SK-N-SH (cell line): ENCODE measurements at regions not wholly inside any gene's neighbourhood (a gene's known extent, or its start where the extent isn't known, plus 50 kb on each side); places are given as distances from the start of the nearest gene placed in this dataset.

ENCODE experiments used
- CTCF ChIA-PET: fragments of 300-600, 350-600 bp; formaldehyde crosslinking; extraction: SDS; loops from one replicate; lab custom pipeline; 2021; lab: Yijun Ruan, JAX
- POLR2A ChIA-PET: fragments of 350-600 bp; sonication (Branson Sonifier 250); formaldehyde crosslinking; extraction: SDS; loops from one replicate; lab custom pipeline; 2020; ENCODE audit warnings: antibody characterized with exemption, inconsistent platforms; lab: Yijun Ruan, JAX
- DNase-seq: peaks from one replicate; pipeline ENCODE4 v3.0.0; 2012
- H2AFZ ChIP-seq: fragments of 200-600 bp; sonication (generic); 2 replicates; pipeline ENCODE4 v1.8.1; 2016; ENCODE audit warnings: antibody characterized with exemption, mild to moderate bottlenecking, low read depth
- H3F3A ChIP-seq: fragments of 200-600 bp; sonication (generic); replicated peaks from 2 replicates; pipeline ENCODE3; 2016; ENCODE audit warnings: antibody characterized with exemption, mild to moderate bottlenecking; ENCODE audit not compliant: insufficient read depth
- H3K27ac ChIP-seq, 2 experiments: fragments of 200-500 bp in 1 of 2; fragments of 200-600 bp in 1 of 2; sonication (Bioruptor generic) in 1 of 2; sonication (generic), shearing (Covaris generic) in 1 of 2; 2 replicates each; pipeline versions ENCODE4 v1.5.1 to v1.6.1; 2014 to 2016; ENCODE audit warnings: low read depth in 2 of 2, inconsistent platforms in 1 of 2, low read length in 1 of 2, mild to moderate bottlenecking in 1 of 2, mixed read lengths in 1 of 2
- H3K27me3 ChIP-seq: fragments of 200-600 bp; sonication (generic), shearing (Covaris generic); 2 replicates; pipeline ENCODE4 v1.6.1; 2016; ENCODE audit warnings: mixed run types; ENCODE audit not compliant: insufficient read depth
- H3K36me3 ChIP-seq, 2 experiments: fragments of 200-500 bp in 1 of 2; fragments of 200-600 bp in 1 of 2; sonication (Bioruptor generic) in 1 of 2; sonication (generic) in 1 of 2; replicated peaks in 1 of 2; 2 replicates each; pipeline versions ENCODE3 to v1.5.1; 2014 to 2016; ENCODE audit warnings: low read length in 1 of 2, mild to moderate bottlenecking in 1 of 2; ENCODE audit not compliant: insufficient read depth in 2 of 2, control insufficient read depth in 1 of 2
- H3K4me1 ChIP-seq, 2 experiments: fragments of 200-500 bp in 1 of 2; fragments of 200-600 bp in 1 of 2; sonication (Bioruptor generic) in 1 of 2; sonication (generic), shearing (Covaris generic) in 1 of 2; 2 replicates each; pipeline versions ENCODE4 v1.5.1 to v1.6.1; 2014 to 2016; ENCODE audit warnings: low read depth in 1 of 2, low read length in 1 of 2, mixed run types in 1 of 2; ENCODE audit not compliant: insufficient read depth in 2 of 2, control insufficient read depth in 1 of 2
- H3K4me2 ChIP-seq: fragments of 200-600 bp; sonication (generic), shearing (Covaris generic); 2 replicates; pipeline ENCODE4 v1.6.1; 2017; ENCODE audit warnings: mixed run types
- H3K4me3 ChIP-seq, 2 experiments: fragments of 200-500 bp in 1 of 2; fragments of 200-600 bp in 1 of 2; sonication (Bioruptor generic) in 1 of 2; sonication (generic), shearing (Covaris generic) in 1 of 2; 2 replicates each; pipeline versions ENCODE4 v1.5.1 to v1.8.1; 2014 to 2016; ENCODE audit warnings: low read depth in 2 of 2, inconsistent platforms in 1 of 2, low read length in 1 of 2, mild to moderate bottlenecking in 1 of 2, mixed read lengths in 1 of 2, moderate library complexity in 1 of 2
- H3K79me2 ChIP-seq: fragments of 200-600 bp; sonication (generic); 2 replicates; pipeline ENCODE4 v1.8.1; 2017; ENCODE audit warnings: mild to moderate bottlenecking; ENCODE audit not compliant: insufficient read depth
- H3K9ac ChIP-seq: fragments of 200-600 bp; sonication (generic); 2 replicates; pipeline ENCODE4 v1.6.1; 2017; ENCODE audit warnings: mixed run types
- H3K9me2 ChIP-seq: fragments of 200-600 bp; sonication (generic); 2 replicates; pipeline ENCODE4 v1.6.1; 2017; ENCODE audit warnings: mixed run types
- H3K9me3 ChIP-seq: fragments of 200-600 bp; sonication (generic); 2 replicates; pipeline ENCODE4 v1.6.1; 2017; ENCODE audit warnings: mixed run types, mild to moderate bottlenecking, moderate library complexity
- H4K20me1 ChIP-seq: fragments of 200-600 bp; sonication (generic); 2 replicates; pipeline ENCODE4 v1.6.1; 2017; ENCODE audit warnings: mild to moderate bottlenecking, mixed run types; ENCODE audit not compliant: insufficient read depth
- CHD2 ChIP-seq: fragments of 150-350 bp; IDR thresholded peaks from 2 replicates; pipeline ENCODE4 v1.6.1; 2018; ENCODE audit warnings: low read length; ENCODE audit not compliant: partially characterized antibody
- CTCF ChIP-seq: fragments of 200-600 bp; sonication (generic); IDR thresholded peaks from 2 replicates; pipeline ENCODE4 v1.6.1; 2017; ENCODE audit warnings: antibody characterized with exemption, mild to moderate bottlenecking, moderate library complexity
- EZH2phosphoT487 ChIP-seq: fragments of 200-600 bp; sonication (generic); IDR thresholded peaks from 2 replicates; pipeline ENCODE4 v1.6.1; 2017; ENCODE audit warnings: low read depth, mixed run types, mild to moderate bottlenecking, antibody characterized with exemption, moderate library complexity, borderline replicate concordance
- FOSL2 ChIP-seq: IDR thresholded peaks from 2 replicates; pipeline ENCODE4 v1.4.0; 2012; ENCODE audit warnings: low read depth, mild to moderate bottlenecking, moderate library complexity, borderline replicate concordance
- FOXJ3 ChIP-seq: sonication (generic); formaldehyde crosslinking; IDR thresholded peaks from 2 replicates; pipeline ENCODE4 v1.5.1; 2020; ENCODE audit warnings: mild to moderate bottlenecking, missing genetic modification reagents
- GABPA ChIP-seq: IDR thresholded peaks from 2 replicates; pipeline ENCODE4 v1.4.0; 2012; ENCODE audit warnings: low read depth, mild to moderate bottlenecking
- MXI1 ChIP-seq: IDR thresholded peaks from 2 replicates; pipeline ENCODE4 v1.6.1; 2012; ENCODE audit warnings: mild to moderate bottlenecking, low read depth, low read length, improper control_type of control experiment
- NRF1 ChIP-seq: IDR thresholded peaks from 2 replicates; pipeline ENCODE4 v1.6.1; 2012; ENCODE audit warnings: low read depth, mild to moderate bottlenecking, low read length
- POLR2AphosphoS5 ChIP-seq: IDR thresholded peaks from 2 replicates; pipeline ENCODE4 v1.6.1; 2012; ENCODE audit warnings: low read depth, low read length
- RCOR1 ChIP-seq: fragments of 150-350 bp; IDR thresholded peaks from 2 replicates; pipeline ENCODE4 v1.6.1; 2017; ENCODE audit warnings: antibody characterized with exemption, low read length
- REST ChIP-seq: IDR thresholded peaks from 2 replicates; pipeline ENCODE4 v1.6.1; 2012; ENCODE audit warnings: mild to moderate bottlenecking, low read depth, low read length, moderate library complexity
- SIN3A ChIP-seq: IDR thresholded peaks from 2 replicates; pipeline ENCODE4 v1.6.1; 2012; ENCODE audit warnings: low read depth, mild to moderate bottlenecking, low read length, moderate library complexity, borderline replicate concordance
- TAF1 ChIP-seq: IDR thresholded peaks from 2 replicates; pipeline ENCODE4 v1.6.1; 2012; ENCODE audit warnings: low read depth, mild to moderate bottlenecking, low read length, moderate library complexity, borderline replicate concordance
- TCF12 ChIP-seq: IDR thresholded peaks from 2 replicates; pipeline ENCODE4 v1.4.0; 2012
- TEAD4 ChIP-seq: IDR thresholded peaks from 2 replicates; pipeline ENCODE4 v1.4.0; 2012; ENCODE audit warnings: mild to moderate bottlenecking, borderline replicate concordance; ENCODE audit not compliant: insufficient read depth
- USF1 ChIP-seq: IDR thresholded peaks from 2 replicates; pipeline ENCODE4 v1.4.0; 2012; ENCODE audit warnings: low read depth, borderline replicate concordance
- USF2 ChIP-seq: fragments of 150-350 bp; IDR thresholded peaks from 2 replicates; pipeline ENCODE4 v1.6.1; 2017; ENCODE audit warnings: antibody characterized with exemption, low read length, low read depth, borderline replicate concordance
- ZBTB33 ChIP-seq: IDR thresholded peaks from 2 replicates; pipeline ENCODE4 v1.4.0; 2012; ENCODE audit warnings: low read depth, borderline replicate concordance
- WGBS: methylation state at CpG from one replicate; pipeline ENCODE4 v1.1.6; 2017; ENCODE audit warnings: low lambda C conversion rate; 5-methylcytosine and 5-hydroxymethylcytosine counted together

GRCh38 chr22:27453725-27454124, 347.8 kb downstream of the MN1 start:
- no peak for TF ChIP-seq EZH2phosphoT487
- no peak for TF ChIP-seq TCF12
- TF ChIP-seq FOSL2 = no peak
- no peak for TF ChIP-seq CHD2
- no peak for TF ChIP-seq GABPA
- TF ChIP-seq FOXJ3 = no peak
- TF ChIP-seq NRF1 = no peak
- no peak for TF ChIP-seq RCOR1
- no peak for TF ChIP-seq MXI1
- no peak for TF ChIP-seq SIN3A
- no peak for TF ChIP-seq ZBTB33
- no peak for TF ChIP-seq CTCF
- no peak for TF ChIP-seq REST
- TF ChIP-seq TEAD4 = no peak
- no peak for TF ChIP-seq TAF1
- no peak for TF ChIP-seq USF2
- TF ChIP-seq POLR2AphosphoS5 = no peak
- no peak for TF ChIP-seq USF1
- WGBS = 79% methylated on average over 4 of the region's 4 CpGs
- H3K27me3 ChIP-seq = no peaks in the 10 kb centered on the region
- no peaks in the 10 kb centered on the region for H3K79me2 ChIP-seq
- no peak overlapping the region for H3K4me3 ChIP-seq
- no peak overlapping the region for H3K4me2 ChIP-seq
- ChIA-PET CTCF (no interaction called here), POLR2A (no interaction called here)
- no peaks in the 10 kb centered on the region for H4K20me1 ChIP-seq
- no peaks in the 10 kb centered on the region for H3K36me3 ChIP-seq
- peaks cover 22% of the 10 kb centered on the region for H3F3A ChIP-seq
- no peaks in the 10 kb centered on the region for H3K9me2 ChIP-seq
- H2AFZ ChIP-seq = no peak overlapping the region
- H3K9ac ChIP-seq = no peak overlapping the region
- H3K4me1 ChIP-seq = peaks cover 0 to 13% of the 10 kb centered on the region in 2 experiments; a peak in 1 of 4 replicates
- H3K9me3 ChIP-seq = no peaks in the 10 kb centered on the region
- DNase-seq = no peak
- H3K27ac ChIP-seq = no peak overlapping the region
